ENCODE measurements at regions not wholly inside any gene's neighbourhood (a gene's known extent, or its start where the extent isn't known, plus 50 kb on each side); places are given as distances from the start of the nearest gene placed in this dataset.

GRCh38 chr6:123150076-123150475 is 154.0 kb downstream of the CLVS2 start:
- TF ChIP-seq CTCF (IDR thresholded peaks at IDR 0.05) (no peak), ATF2 (CRISPR knock-in tag; IDR thresholded peaks at IDR 0.05; ENCODE audit: borderline replicate concordance, low read depth) (no peak), TEAD4 (CRISPR knock-in tag; IDR thresholded peaks at IDR 0.05) (no peak), SMAD3 (CRISPR knock-in tag; IDR thresholded peaks at IDR 0.05; ENCODE audit: borderline replicate concordance) (no peak), CREB1 (CRISPR knock-in tag; IDR thresholded peaks at IDR 0.05) (no peak), MAX (CRISPR knock-in tag; IDR thresholded peaks at IDR 0.05) (no peak), ZNF121 (CRISPR knock-in tag; IDR thresholded peaks at IDR 0.05) (no peak), ZNF317 (CRISPR knock-in tag; IDR thresholded peaks at IDR 0.05; ENCODE audit: borderline replicate concordance, low read depth) (no peak), ATF3 (CRISPR knock-in tag; conservative IDR thresholded peaks at IDR 0.05) (no peak), ZNF512 (CRISPR knock-in tag; IDR thresholded peaks at IDR 0.05; ENCODE audit: borderline replicate concordance) (no peak), HMGXB4 (CRISPR knock-in tag; IDR thresholded peaks at IDR 0.05) (no peak), NR3C1 (CRISPR knock-in tag; conservative IDR thresholded peaks at IDR 0.05; ENCODE audit: low read depth) (no peak), ZNF425 (CRISPR knock-in tag; conservative IDR thresholded peaks at IDR 0.05) (no peak)
